Activated CD4-positive, alpha-beta T cell treated with anti-CD3 and anti-CD28 coated beads, Interleukin-2, amount 50 U/mL, for 48 hours (primary cell): ENCODE measurements at regions not wholly inside any gene's neighbourhood (a gene's known extent, or its start where the extent isn't known, plus 50 kb on each side); places are given as distances from the start of the nearest gene placed in this dataset.

Experiments used
- DNase-seq, 2 experiments: peaks; one replicate each; pipeline ENCODE4 v3.0.0-alpha.2; 2020

DNA sequence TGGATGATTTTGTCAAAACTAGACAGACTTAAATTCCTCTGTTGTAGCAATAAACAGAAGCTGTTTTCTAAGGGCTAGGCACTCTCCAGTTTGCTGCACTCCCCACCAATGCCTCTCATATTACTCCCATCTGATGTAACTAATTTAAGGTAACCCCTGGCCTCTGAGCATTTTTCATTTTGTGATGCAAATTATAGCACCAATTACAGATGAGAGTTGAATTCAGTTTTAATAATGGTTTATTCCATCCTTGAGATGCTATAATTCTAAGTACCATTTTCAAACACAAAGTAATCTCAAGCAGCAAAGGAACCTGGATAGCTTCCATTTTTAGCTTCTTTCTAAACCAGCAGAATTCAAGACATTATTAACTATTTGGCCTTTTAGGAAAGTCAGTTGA, 280.4 kb upstream of the DAB1 start:
- DNase-seq: no peak

DNA sequence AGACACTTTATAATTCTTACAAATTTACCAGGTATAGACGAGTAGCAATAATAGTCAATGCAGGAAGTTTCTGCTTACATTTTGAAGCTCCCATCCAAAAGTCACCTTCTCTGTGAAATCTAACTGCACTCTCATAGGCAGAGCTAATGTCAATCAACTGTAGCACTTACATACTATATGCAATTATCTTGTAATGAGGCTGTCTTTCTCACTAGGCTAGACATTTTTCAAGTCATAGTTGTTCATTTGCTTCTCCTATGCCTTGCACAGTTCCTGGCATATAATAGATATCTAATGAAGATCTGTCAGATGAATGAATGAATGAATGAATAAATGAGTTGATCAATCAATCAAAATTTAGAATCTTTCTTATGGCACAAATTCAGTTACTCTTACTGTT, 273.0 kb upstream of the DAB1 start:
- no peak for DNase-seq

- no peak for DNase-seq
Observed at GRCh38 chr1:57696043-57696442, 272.2 kb upstream of the DAB1 start.

DNA sequence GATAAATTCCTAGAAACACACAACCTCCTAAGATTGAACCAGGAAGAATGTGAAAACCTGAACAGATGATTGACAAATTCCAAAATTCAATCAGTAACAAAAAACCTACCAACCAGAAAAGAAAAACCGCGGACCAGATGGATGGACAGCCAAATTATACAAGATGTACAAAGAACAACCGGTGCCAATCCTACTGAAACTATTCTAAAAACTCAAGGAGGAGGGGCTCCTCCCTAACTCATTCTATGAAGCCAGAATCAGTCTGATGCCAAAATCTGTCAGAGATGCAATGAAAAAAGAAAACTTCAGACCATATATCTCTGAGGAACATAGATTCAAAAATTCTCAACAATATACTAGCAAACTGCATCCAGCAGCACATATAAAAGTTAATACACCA, 262.4 kb upstream of the DAB1 start:
- no peak for DNase-seq

DNA sequence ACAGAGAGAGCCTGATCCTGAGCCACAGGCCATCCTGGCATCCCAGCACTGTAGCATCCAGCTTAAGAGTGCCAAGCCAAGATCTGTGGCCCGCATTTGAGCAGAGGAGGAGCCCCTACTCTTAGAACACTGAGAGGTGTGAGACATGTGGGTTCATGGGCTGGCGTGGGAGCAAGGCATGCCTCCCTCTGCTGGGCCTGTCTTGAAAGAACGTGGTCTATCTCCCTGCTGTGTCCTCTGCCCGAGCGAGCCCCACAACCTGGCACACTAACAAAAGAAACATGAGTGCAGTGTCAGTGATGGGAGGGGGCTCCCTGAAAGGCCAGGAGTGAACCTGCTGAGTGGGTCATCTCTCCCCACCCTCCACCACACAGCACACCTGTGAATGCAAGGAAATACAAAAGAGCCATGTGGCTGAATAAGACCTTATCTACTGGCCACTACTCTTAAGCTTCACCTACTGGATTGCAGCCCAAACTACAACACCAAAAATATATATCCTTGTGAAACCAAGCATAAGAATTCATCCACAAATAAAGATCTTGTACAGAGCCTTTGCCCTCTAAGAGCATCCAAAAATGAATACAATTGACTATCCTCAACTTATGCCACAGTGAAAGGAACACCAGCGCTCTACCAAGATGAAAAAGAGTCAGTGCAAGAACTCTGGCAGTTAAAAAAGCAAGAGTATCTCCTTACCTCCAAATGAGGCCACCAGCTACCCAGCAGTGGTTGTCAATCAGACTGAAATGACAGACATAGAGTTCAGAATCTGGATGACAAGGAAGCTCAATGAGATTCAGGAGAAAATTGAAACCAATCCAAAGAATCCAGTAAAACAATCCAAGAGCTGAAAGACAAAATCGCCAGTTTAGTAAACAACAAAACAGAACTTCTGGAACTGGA, 259.4 kb upstream of the DAB1 start:
- DNase-seq: no peak

DNA sequence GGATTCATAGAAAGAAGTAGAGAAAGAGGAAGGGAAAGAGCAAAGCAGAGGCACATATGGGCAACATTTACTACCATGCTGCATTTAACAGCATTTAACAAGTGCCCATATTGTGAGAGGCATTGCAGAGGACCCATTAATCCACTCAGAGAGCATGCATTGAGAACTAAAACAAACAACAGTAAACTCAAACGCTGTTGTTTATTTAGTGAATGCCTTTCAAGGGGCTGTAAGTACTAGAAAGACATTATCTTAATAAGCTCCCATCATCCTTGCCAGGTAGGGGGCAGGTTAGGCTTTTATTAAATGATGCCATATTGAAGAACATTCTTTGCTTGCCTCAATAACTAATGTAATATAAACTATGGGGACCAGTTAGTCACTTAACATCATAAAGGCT, 254.3 kb upstream of the DAB1 start:
- no peak for DNase-seq

DNA sequence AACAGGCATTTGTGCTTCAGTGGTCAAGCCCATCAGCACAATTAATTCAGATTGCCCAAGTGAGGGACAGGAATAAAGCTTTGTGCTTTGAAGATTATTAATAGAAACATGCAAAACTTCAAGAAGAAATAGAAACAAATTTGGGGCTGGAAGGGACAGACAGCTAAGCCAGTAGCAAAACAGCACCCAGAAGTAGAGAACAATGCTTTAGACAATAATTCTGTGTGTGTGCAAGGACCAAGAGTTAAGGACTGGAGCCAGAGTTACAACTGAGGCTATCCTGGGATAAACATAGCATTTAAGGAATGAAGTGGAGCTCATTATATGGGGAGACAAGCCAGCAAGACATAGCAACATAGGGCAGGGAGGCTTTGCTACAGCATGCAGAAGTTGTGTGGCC, 251.9 kb upstream of the DAB1 start:
- no peak for DNase-seq

DNA sequence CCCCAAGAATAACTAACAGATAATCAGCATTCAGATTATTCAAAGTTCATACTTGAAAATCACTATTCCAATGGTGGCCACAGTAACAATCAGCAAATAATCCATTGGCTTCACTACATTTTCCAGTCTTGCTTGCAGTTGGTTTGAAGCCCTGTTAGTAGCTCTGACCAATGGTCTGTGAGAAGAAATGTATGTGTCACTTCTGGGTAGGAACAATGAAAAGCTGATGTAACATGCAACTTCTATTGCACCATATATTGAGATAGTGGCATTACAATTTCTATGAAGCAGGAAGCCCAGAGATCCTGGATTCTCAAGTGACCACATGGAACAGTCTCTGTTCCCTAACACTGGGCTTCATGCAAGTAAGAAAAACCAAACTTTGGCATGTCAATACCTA, 250.9 kb upstream of the DAB1 start:
- no peak for DNase-seq

- DNase-seq: no peak
Observed at GRCh38 chr1:57672346-57673140, 248.7 kb upstream of the DAB1 start.

DNA sequence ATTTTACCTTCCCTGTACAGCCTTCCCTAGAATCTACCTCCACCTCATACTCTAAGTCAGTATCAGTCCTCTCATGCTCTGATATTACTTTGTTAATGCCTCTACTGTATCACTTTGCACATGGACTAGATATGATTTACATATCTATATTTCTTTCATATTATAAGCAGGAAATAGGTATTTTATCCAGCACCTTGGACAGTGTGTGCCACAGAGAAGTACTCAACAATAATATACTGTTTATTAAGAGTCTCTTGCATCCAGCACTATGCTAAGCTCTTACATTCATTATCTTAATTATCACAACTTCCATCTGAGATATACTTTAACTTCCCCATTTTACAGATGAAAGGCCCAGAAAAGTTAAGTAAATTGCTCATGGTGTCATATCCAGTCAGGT, 247.9 kb upstream of the DAB1 start:
- no peak for DNase-seq

- DNase-seq: no peak
Observed at GRCh38 chr1:57659804-57660203, 235.9 kb upstream of the DAB1 start.

GRCh38 chr1:57655161-57655560, 231.3 kb upstream of the DAB1 start:
- no peak for DNase-seq

DNA sequence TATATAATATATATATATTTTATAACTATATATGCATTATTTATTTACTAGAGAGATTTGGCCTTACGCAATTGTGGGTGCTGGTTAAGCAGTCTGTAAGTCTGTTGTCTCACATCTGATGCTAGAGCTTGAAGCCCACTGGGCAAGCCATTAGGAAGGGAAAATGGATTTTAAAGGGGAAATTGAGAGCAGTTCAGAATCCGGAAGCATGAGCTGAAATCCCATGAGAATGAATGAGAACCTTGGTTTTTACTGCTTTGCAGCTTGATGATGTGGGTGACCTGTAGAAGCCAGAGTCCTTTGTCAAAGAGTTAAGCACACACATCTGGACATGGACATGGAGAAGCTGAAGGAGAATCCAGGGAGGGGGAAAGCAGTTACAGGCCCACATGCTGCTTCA, 220.8 kb upstream of the DAB1 start:
- no peak for DNase-seq

GRCh38 chr1:57638239-57638638, 214.4 kb upstream of the DAB1 start:
- DNase-seq: no peak

DNA sequence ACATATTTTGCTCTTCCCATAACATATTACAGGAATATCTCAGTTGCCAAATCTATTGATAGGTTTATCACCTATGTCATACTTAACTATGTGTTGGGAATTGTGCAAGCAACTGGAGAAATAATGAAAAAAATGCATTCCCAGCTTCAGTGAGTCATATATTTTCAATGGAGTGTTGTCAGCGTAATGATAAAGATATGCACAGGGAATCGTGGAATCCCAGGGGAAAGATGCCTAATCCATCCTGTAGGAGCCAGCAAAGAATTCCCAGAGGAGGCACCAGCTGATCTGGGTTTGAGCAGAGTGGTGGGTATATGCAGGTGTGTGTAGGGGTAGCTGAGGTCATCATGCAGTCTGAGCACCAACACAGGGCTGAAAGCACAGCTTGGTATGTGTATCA, 213.3 kb upstream of the DAB1 start:
- DNase-seq: no peak

GRCh38 chr1:57633881-57634280, 210.0 kb upstream of the DAB1 start:
- no peak for DNase-seq

- no peak for DNase-seq
Observed at GRCh38 chr1:57633056-57633455, 209.2 kb upstream of the DAB1 start.

DNA sequence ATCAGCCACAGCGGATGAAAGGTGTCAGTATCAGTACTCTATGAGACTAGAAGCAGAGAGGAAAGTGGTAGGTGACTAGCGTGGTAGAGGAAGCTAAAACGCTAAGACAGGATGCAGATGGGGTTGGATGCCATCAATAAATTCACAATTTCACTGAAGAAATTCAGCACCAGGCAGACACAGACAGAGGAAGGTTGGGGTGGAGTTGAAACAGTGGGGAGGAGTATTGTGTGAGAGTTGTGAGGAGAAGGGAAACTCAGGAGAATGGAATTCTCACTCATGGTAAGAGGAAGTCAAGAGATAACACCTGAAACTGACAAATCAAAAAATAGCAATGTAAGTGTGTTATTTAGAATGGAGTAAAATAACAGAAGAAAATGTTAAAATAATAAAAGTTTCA, 208.5 kb upstream of the DAB1 start:
- DNase-seq: no peak

DNA sequence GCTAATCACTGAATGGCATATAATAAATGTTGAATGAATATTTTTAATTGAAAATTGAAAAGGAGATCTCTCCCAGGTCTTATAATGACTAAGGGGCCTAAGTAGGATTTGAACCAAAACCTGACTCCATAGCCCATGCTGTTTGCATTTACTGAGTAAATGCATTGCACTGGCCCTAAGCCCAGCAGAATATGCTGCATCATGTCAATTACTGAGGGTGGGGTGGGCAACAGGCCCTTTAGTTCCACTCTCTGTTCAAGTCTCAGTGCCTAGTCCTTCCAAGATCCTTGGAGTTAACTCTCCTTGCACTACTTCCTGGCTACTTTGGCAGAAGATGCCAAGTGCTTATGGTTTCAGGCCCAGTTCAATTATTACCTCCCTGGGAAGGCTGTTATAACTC, 203.8 kb upstream of the DAB1 start:
- DNase-seq: no peak

GRCh38 chr1:57623791-57624538, 200.1 kb upstream of the DAB1 start:
- DNase-seq: no peak

DNA sequence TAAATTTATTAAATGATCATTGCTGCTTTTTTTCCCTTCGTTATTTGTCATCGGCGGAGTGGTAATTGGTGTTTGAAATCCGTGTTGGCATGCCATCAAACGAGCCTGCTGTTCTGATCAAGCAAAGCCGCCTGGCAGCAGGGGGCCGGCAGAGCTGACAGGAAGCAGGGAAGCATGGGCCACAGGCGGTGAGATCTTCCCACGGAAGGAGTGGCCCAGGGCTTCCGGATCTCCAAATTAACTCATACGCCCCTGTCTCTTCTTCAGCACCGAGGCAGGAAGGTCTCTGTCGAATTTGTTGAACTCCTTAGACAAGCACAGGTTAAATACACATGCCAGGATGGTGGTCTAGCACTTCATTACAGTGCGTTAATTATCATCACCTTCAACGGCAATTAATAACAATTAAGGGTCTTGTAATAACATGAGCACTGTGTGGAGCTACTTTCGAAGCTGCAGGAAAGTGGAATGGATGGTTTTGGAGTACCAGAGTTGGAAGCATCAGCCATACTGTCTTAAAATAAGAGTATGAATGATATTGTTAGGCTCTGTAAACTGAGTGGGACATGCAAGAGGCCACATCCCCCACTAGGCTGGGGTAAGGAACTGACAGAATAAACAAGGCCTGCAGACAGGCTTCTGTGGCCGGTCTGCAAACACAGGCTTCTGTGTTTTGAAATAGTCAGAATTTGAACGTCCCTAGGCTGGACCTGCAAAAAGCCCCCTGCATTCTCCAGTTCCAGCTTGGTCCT, 199.4 kb upstream of the DAB1 start:
- no peak for DNase-seq

DNA sequence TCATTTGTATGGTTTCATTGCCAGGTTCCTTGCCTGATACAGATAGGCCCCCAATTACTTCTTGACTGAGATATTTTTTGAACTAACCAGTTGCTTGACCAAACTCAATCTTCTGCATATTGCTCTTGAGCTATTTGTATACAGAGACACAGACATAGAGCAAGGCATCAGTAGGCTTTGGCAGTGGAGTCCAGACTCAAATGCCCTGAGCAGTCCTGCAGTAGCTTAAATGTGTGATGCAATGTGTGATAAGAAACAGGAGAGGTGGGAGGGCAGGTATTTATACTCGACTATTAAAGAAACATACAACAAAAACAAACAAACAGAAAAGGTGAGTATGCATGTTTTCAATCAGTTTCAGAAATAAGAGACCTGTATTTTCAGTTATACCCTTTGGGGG, 197.9 kb upstream of the DAB1 start:
- DNase-seq: no peak

DNA sequence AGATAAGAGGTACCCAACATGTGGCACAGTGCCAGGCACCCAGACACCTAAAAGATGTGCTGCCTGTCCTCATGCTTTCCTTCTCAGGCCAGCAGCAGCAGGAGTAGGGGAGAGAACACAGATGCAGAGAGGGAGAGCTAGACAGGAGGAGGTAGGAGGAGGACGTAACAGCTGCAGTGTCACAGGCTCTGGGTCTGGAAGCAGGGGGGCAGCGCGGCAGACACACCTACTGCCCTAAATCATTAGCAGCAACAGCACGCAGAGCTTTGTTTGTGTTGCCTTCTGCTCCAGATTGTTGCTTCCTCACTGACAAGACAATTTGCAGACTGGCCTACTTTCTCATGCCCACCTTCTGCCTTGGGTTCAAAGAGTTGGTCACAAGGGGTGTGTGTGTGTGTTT, 196.7 kb upstream of the DAB1 start:
- no peak for DNase-seq
